HEK293 (cell line): ENCODE measurements at regions not wholly inside any gene's neighbourhood (a gene's known extent, or its start where the extent isn't known, plus 50 kb on each side); places are given as distances from the start of the nearest gene placed in this dataset.

Source experiments
- CTCF ChIA-PET: fragments of 350-600 bp; formaldehyde crosslinking; extraction: SDS; loops from one replicate; lab custom pipeline; 2021; ENCODE audit warnings: antibody characterized with exemption; lab: Yijun Ruan, JAX
- POLR2A ChIA-PET: fragments of 300-600 bp; formaldehyde crosslinking; extraction: SDS; loops from one replicate; lab custom pipeline; 2020; ENCODE audit warnings: antibody characterized with exemption, inconsistent platforms; lab: Yijun Ruan, JAX
- H3K27ac ChIP-seq: fragments of 200-500 bp; sonication (Bioruptor generic); 2 replicates; pipeline ENCODE4 v1.5.1; 2014; ENCODE audit warnings: low read depth, low read length, control low read depth, inconsistent platforms; ENCODE audit errors: extremely low read depth
- H3K36me3 ChIP-seq, 2 experiments: fragments of 200-500 bp in 1 of 2; sonication (Bioruptor generic) in 1 of 2; 1 replicate in 1 of 2; 2 replicates in 1 of 2; pipeline ENCODE4 v1.5.1; 2014 to 2017; ENCODE audit warnings: inconsistent platforms in 2 of 2, low read length in 2 of 2; ENCODE audit not compliant: control insufficient read depth in 2 of 2, insufficient read depth in 1 of 2
- H3K4me1 ChIP-seq: fragments of 200-500 bp; sonication (Bioruptor generic); 2 replicates; pipeline ENCODE4 v1.5.1; 2014; ENCODE audit warnings: mild to moderate bottlenecking, low read length, inconsistent platforms; ENCODE audit not compliant: control insufficient read depth, insufficient read depth
- H3K4me3 ChIP-seq: 2 replicates; pipeline ENCODE4 v1.5.1; 2011; ENCODE audit warnings: low read depth, mild to moderate bottlenecking, control low read depth, low read length, moderate library complexity
- H3K9me3 ChIP-seq: fragments of 200-500 bp; sonication (Bioruptor generic); 2 replicates; pipeline ENCODE4 v1.5.1; 2014; ENCODE audit warnings: low read depth, low read length, inconsistent platforms; ENCODE audit not compliant: control insufficient read depth, insufficient read depth
- BCL6B ChIP-seq: fragments of 450-650 bp; formaldehyde crosslinking; IDR thresholded peaks from 2 replicates; pipeline ENCODE4 v1.5.1; 2017; ENCODE audit warnings: missing biosample characterization, missing genetic modification characterization
- HIC1 ChIP-seq: fragments of 450-650 bp; formaldehyde crosslinking; IDR thresholded peaks from 2 replicates; pipeline ENCODE4 v1.5.1; 2016; ENCODE audit warnings: missing biosample characterization, missing genetic modification characterization
- PBX3 ChIP-seq: sonication (generic); formaldehyde crosslinking; IDR thresholded peaks from 2 replicates; pipeline ENCODE4 v1.8.1; 2022; ENCODE audit warnings: mild to moderate bottlenecking, moderate library complexity, missing genetic modification reagents
- RBAK ChIP-seq: fragments of 450-650 bp; formaldehyde crosslinking; IDR thresholded peaks from 2 replicates; pipeline ENCODE4 v1.5.1; 2016; ENCODE audit warnings: missing biosample characterization, missing genetic modification characterization
- YY1 ChIP-seq: fragments of 450-650 bp; formaldehyde crosslinking; IDR thresholded peaks from 2 replicates; pipeline ENCODE4 v1.5.1; 2018; ENCODE audit warnings: missing biosample characterization, missing genetic modification characterization
- ZNF114 ChIP-seq: fragments of 450-650 bp; formaldehyde crosslinking; IDR thresholded peaks from 2 replicates; pipeline ENCODE4 v1.5.0; 2017; ENCODE audit warnings: missing biosample characterization, missing genetic modification characterization
- ZNF132 ChIP-seq: fragments of 450-650 bp; formaldehyde crosslinking; IDR thresholded peaks from 2 replicates; pipeline ENCODE4 v1.5.1; 2017; ENCODE audit warnings: missing biosample characterization, missing genetic modification characterization, borderline replicate concordance
- ZNF157 ChIP-seq: fragments of 450-650 bp; formaldehyde crosslinking; IDR thresholded peaks from 2 replicates; pipeline ENCODE4 v1.5.1; 2016; ENCODE audit warnings: missing biosample characterization, missing genetic modification characterization
- ZNF202 ChIP-seq: fragments of 450-650 bp; formaldehyde crosslinking; IDR thresholded peaks from 2 replicates; pipeline ENCODE4 v1.5.1; 2016; ENCODE audit warnings: missing biosample characterization, missing genetic modification characterization, borderline replicate concordance
- ZNF292 ChIP-seq: fragments of 450-650 bp; formaldehyde crosslinking; IDR thresholded peaks from 2 replicates; pipeline ENCODE4 v1.5.1; 2016; ENCODE audit warnings: low read depth, missing biosample characterization, missing genetic modification characterization, borderline replicate concordance
- ZNF501 ChIP-seq: fragments of 450-650 bp; formaldehyde crosslinking; IDR thresholded peaks from 2 replicates; pipeline ENCODE4 v1.5.1; 2016; ENCODE audit warnings: missing biosample characterization, missing genetic modification characterization
- ZNF510 ChIP-seq: fragments of 450-650 bp; formaldehyde crosslinking; IDR thresholded peaks from 2 replicates; pipeline ENCODE4 v1.5.1; 2018; ENCODE audit warnings: mild to moderate bottlenecking, missing genetic modification characterization, missing biosample characterization; ENCODE audit not compliant: insufficient replicate concordance
- ZNF514 ChIP-seq: fragments of 450-650 bp; formaldehyde crosslinking; IDR thresholded peaks from 2 replicates; pipeline ENCODE4 v1.5.1; 2016; ENCODE audit warnings: missing biosample characterization, missing genetic modification characterization
- ZNF521 ChIP-seq: fragments of 450-650 bp; formaldehyde crosslinking; IDR thresholded peaks from 2 replicates; pipeline ENCODE4 v1.5.1; 2017; ENCODE audit warnings: missing biosample characterization, mild to moderate bottlenecking, missing genetic modification characterization
- ZNF658 ChIP-seq: fragments of 450-650 bp; formaldehyde crosslinking; IDR thresholded peaks from 2 replicates; pipeline ENCODE4; 2016; ENCODE audit warnings: missing biosample characterization, missing genetic modification characterization
- ZNF660 ChIP-seq: fragments of 450-650 bp; IDR thresholded peaks from 2 replicates; pipeline ENCODE4 v1.5.1; 2018; ENCODE audit warnings: missing biosample characterization, mild to moderate bottlenecking, missing genetic modification characterization
- ZNF704 ChIP-seq: fragments of 450-650 bp; formaldehyde crosslinking; IDR thresholded peaks from 2 replicates; pipeline ENCODE4 v1.5.1; 2016; ENCODE audit warnings: missing biosample characterization, missing genetic modification characterization
- ZNF785 ChIP-seq: fragments of 450-650 bp; formaldehyde crosslinking; IDR thresholded peaks from 2 replicates; pipeline ENCODE4 v1.5.1; 2016; ENCODE audit warnings: missing biosample characterization, missing genetic modification characterization
- ZNF837 ChIP-seq: fragments of 450-650 bp; formaldehyde crosslinking; IDR thresholded peaks from 2 replicates; pipeline ENCODE4 v1.5.1; 2016; ENCODE audit warnings: missing biosample characterization, missing genetic modification characterization

- H3K4me3 ChIP-seq: no peak overlapping the region
- H3K36me3 ChIP-seq: peaks cover 24 to 74% of the 10 kb centered on the region in 2 experiments
- no peak overlapping the region for H3K27ac ChIP-seq
- H3K9me3 ChIP-seq: no peaks in the 10 kb centered on the region
- TF ChIP-seq YY1 (tag by site-specific recombination): no peak
- TF ChIP-seq ZNF114: no peak
- TF ChIP-seq ZNF521 (tag by site-specific recombination): no peak
- no peak for TF ChIP-seq PBX3 (CRISPR knock-in tag)
- TF ChIP-seq ZNF837: no peak
- no peak for TF ChIP-seq HIC1
- no peak for TF ChIP-seq RBAK (tag by site-specific recombination)
- no peaks in the 10 kb centered on the region for H3K4me1 ChIP-seq
- ChIA-PET POLR2A (no interaction called here), CTCF (interaction anchor here (0.6 to 1.1 kb wide), 4 partner anchors 394 to 1128 kb away, joined by 3 read pairs; no protein-coding TSS in a partner anchor)
Measured at GRCh38 chr20:52094693-52095092, 96.9 kb downstream of the ZFP64 start.

- Histone ChIP-seq H3K36me3 (peaks cover 32 to 82% of the 10 kb centered on the region in 2 experiments), H3K27ac (no peak overlapping the region), H3K4me1 (no peaks in the 10 kb centered on the region), H3K4me3 (no peak overlapping the region), H3K9me3 (no peaks in the 10 kb centered on the region)
- ChIA-PET CTCF (interaction anchor here (0.7 to 1.1 kb wide), 2 partner anchors 393 kb away, joined by 3 read pairs; no protein-coding TSS in a partner anchor), POLR2A (no interaction called here)
- TF ChIP-seq ZNF660 (tag by site-specific recombination): no peak
- TF ChIP-seq ZNF501 (tag by site-specific recombination): no peak
- no peak for TF ChIP-seq ZNF202 (tag by site-specific recombination)
- TF ChIP-seq ZNF132 (tag by site-specific recombination): no peak
- no peak for TF ChIP-seq ZNF510 (tag by site-specific recombination)
- no peak for TF ChIP-seq ZNF785 (tag by site-specific recombination)
- TF ChIP-seq ZNF658: no peak
- no peak for TF ChIP-seq BCL6B (tag by site-specific recombination)
- TF ChIP-seq ZNF704: no peak
- TF ChIP-seq ZNF292: no peak
- no peak for TF ChIP-seq ZNF157
- no peak for TF ChIP-seq ZNF514 (tag by site-specific recombination)
Measured at GRCh38 chr20:52093575-52093974, 98.0 kb downstream of the ZFP64 start.
